Heart left ventricle (tissue), 16 donors: ENCODE measurements at regions not wholly inside any gene's neighbourhood (a gene's known extent, or its start where the extent isn't known, plus 50 kb on each side); places are given as distances from the start of the nearest gene placed in this dataset.

Experiments
- ATAC-seq, 4 donors: fragments of 200-7000 bp; cut with Tn5 transposase; one replicate each; pipeline ENCODE4 v1.9.1; 2020 to 2022; ENCODE audit warnings: moderate library complexity in 4 of 4, mild to moderate bottlenecking in 3 of 4, moderate number of reproducible peaks in 1 of 4
- DNase-seq, 5 donors: peaks; one replicate each; pipeline ENCODE4 v3.0.0-alpha.2; 2020
- H3K27ac ChIP-seq, 12 donors: fragments of 200-600 bp; sonication (generic) in 4 of 12; one replicate each; pipeline versions ENCODE4 v1.5.0 to v1.8.0; 2016 to 2022; ENCODE audit warnings: mild to moderate bottlenecking in 2 of 12
- H3K27me3 ChIP-seq, 9 donors: fragments of 200-600 bp; sonication (generic) in 2 of 9; one replicate each; pipeline versions ENCODE4 v1.5.1 to v1.8.0; 2016 to 2022; ENCODE audit warnings: mild to moderate bottlenecking in 3 of 9
- H3K36me3 ChIP-seq, 9 donors: fragments of 200-600 bp; sonication (generic) in 2 of 9; one replicate each; pipeline versions ENCODE4 v1.5.0 to v1.8.0; 2018 to 2022; ENCODE audit warnings: mild to moderate bottlenecking in 2 of 9
- H3K4me1 ChIP-seq, 12 donors: fragments of 200-600 bp; sonication (generic) in 4 of 12; one replicate each; pipeline versions ENCODE4 v1.5.0 to v1.8.0; 2016 to 2022; ENCODE audit warnings: mild to moderate bottlenecking in 3 of 12
- H3K4me3 ChIP-seq, 12 donors: fragments of 200-600 bp; sonication (generic) in 4 of 12; one replicate each; pipeline versions ENCODE4 v1.5.0 to v1.8.0; 2017 to 2022; ENCODE audit warnings: mild to moderate bottlenecking in 9 of 12, moderate library complexity in 4 of 12
- H3K9me3 ChIP-seq, 12 donors: fragments of 200-600 bp; sonication (generic) in 4 of 12; one replicate each; pipeline versions ENCODE4 v1.5.0 to v1.8.0; 2016 to 2022; ENCODE audit warnings: mild to moderate bottlenecking in 1 of 12
- CTCF ChIP-seq, 12 donors: fragments of 200-600 bp; sonication (generic) in 4 of 12; IDR thresholded peaks; one replicate each; pipeline versions ENCODE4 v1.5.0 to v1.8.0; 2018 to 2022; ENCODE audit warnings: antibody characterized with exemption in 12 of 12, mild to moderate bottlenecking in 5 of 12
- POLR2A ChIP-seq, 2 donors: fragments of 450-650 bp; IDR thresholded peaks; one replicate each; pipeline ENCODE4 v1.6.1; 2017; ENCODE audit warnings: antibody characterized with exemption in 2 of 2, mild to moderate bottlenecking in 2 of 2, moderate library complexity in 2 of 2
- WGBS, 4 donors: extraction: QIAGEN DNeasy Blood & Tissue Kit in 2 of 4; methylation state at CpG; one replicate each; pipeline versions ENCODE4 v1.1.5 to v1.1.7; 2013 to 2018; 5-methylcytosine and 5-hydroxymethylcytosine counted together
- intact Hi-C, 10 donors: fragments of 100-400 bp; cut with DNase I; formaldehyde crosslinking; loops; one replicate each; pipeline versions ENCODE4 v1.11.1 to v1.14.2; 2022
- donor health status: ischemic (EF 13 %, LVEDD 7.1; RV severe dilation, severe dysfunction).
- donor health status: healthy with polysubstance abuse.
- donor health status: DM: no; HTN: yes; CAD: no.
- donor health status: DM: no; HTN: no; CAD: no.
- donor health status: ischemic (EF 25% LVEDD 6.9; RV normal size, moderate dysfunction).
- donor health status: ischemic (EF 25% LVEDD 5.7; RV mildly dilated, moderate dysfunction).
- donor health status: healthy.
- donor health status: DM: yes; HTN: yes; CAD: no.
- donor health status: ischemic (EF 35%, LVEDD 5.7; RV mildly dilated, moderate dysfunction).
- donor health status: nonischemic (EF 11% LVEDD 7.7; RV severe dilation, severe dysfunction).
- donor health status: DM: yes; HTN: yes; CAD: no.
- donor health status: PGD.
- donor health status: ischemic (EF 29% LVEDD 5.4; RV normal size, mild dysfunction).
- donor health status: nonischemic (EF 23%, LVEDD 6.1; RV moderate dilation, normal function).

- no peaks in the 10 kb centered on the region for H3K36me3 ChIP-seq
- TF ChIP-seq CTCF (IDR thresholded peaks at IDR 0.05) (no peak), POLR2A (IDR thresholded peaks at IDR 0.05) (no peak)
- WGBS, 4 donors, result 18 to 31% (median 20%) methylated on average over 1 of the region's 1 CpG
- no peaks in the 10 kb centered on the region for H3K27me3 ChIP-seq
- no peak for DNase-seq
- H3K4me3 ChIP-seq, result no peak overlapping the region
- no peak for ATAC-seq
- intact Hi-C loops, result no loop called here
- no peak overlapping the region for H3K27ac ChIP-seq
- H3K4me1 ChIP-seq, result no peaks in the 10 kb centered on the region
- no peaks in the 10 kb centered on the region for H3K9me3 ChIP-seq
Observed at GRCh38 chrX:145620666-145621065, 197.0 kb upstream of the SLITRK2 start.

- ATAC-seq, result no peak
Observed at GRCh38 chrX:145623453-145623852, 194.2 kb upstream of the SLITRK2 start.

GRCh38 chrX:145630081-145630480 lies 187.5 kb upstream of the SLITRK2 start:
- Histone ChIP-seq H3K27ac (no peak overlapping the region), H3K9me3 (no peaks in the 10 kb centered on the region), H3K4me1 (no peaks in the 10 kb centered on the region), H3K4me3 (no peak overlapping the region), H3K36me3 (no peaks in the 10 kb centered on the region), H3K27me3 (no peaks in the 10 kb centered on the region)
- WGBS, 4 donors, result 87 to 92% (median 89%) methylated on average over 20 to 21 of the region's 21 CpGs
- DNase-seq, result no peak
- TF ChIP-seq CTCF (IDR thresholded peaks at IDR 0.05) (no peak), POLR2A (IDR thresholded peaks at IDR 0.05) (no peak)
- ATAC-seq, result no peak
- intact Hi-C loops, result no loop called here

More at GRCh38 chrX:145623453-145623852, 194.2 kb upstream of the SLITRK2 start:
- Histone ChIP-seq H3K4me1 (no peaks in the 10 kb centered on the region), H3K27me3 (no peaks in the 10 kb centered on the region), H3K36me3 (no peaks in the 10 kb centered on the region), H3K4me3 (no peak overlapping the region), H3K9me3 (no peaks in the 10 kb centered on the region), H3K27ac (no peak overlapping the region)
- TF ChIP-seq POLR2A (IDR thresholded peaks at IDR 0.05) (no peak), CTCF (IDR thresholded peaks at IDR 0.05) (no peak)
- no peak for DNase-seq
- 85 to 98% (median 88%) methylated on average over 1 of the region's 1 CpG for WGBS, 4 donors
- intact Hi-C loops, result no loop called here

GRCh38 chrX:145630806-145631435 lies 186.7 kb upstream of the SLITRK2 start:
- no peak for TF ChIP-seq POLR2A (IDR thresholded peaks at IDR 0.05)
- TF ChIP-seq CTCF (IDR thresholded peaks at IDR 0.05), result no peak
- intact Hi-C loops, result no loop called here
- no peak overlapping the region for H3K4me3 ChIP-seq
- no peak for DNase-seq
- WGBS, 4 donors, result 93 to 95% (median 94%) methylated on average over 39 to 40 of the region's 40 CpGs
- no peak overlapping the region for H3K27ac ChIP-seq
- no peaks in the 10 kb centered on the region for H3K9me3 ChIP-seq
- no peak for ATAC-seq
- no peaks in the 10 kb centered on the region for H3K36me3 ChIP-seq
- no peaks in the 10 kb centered on the region for H3K27me3 ChIP-seq
- no peaks in the 10 kb centered on the region for H3K4me1 ChIP-seq
